Activated CD8-positive, alpha-beta T cell treated with anti-CD3 and anti-CD28 coated beads for 36 hours (primary cell): ENCODE measurements at regions not wholly inside any gene's neighbourhood (a gene's known extent, or its start where the extent isn't known, plus 50 kb on each side); places are given as distances from the start of the nearest gene placed in this dataset.
"Not testable (repeated sequence)": the region's sequence is repeated elsewhere in the genome, so short reads cannot be mapped to it uniquely, and the experiment has no call there.

Source experiments
- ATAC-seq: fragments of 200-7000 bp; cut with Tn5 transposase; one replicate; pipeline ENCODE4 v1.10.0; 2021; ENCODE audit warnings: mild to moderate bottlenecking, moderate library complexity
- CTCF ChIA-PET: fragments of 350-600 bp; sonication (Branson Sonifier 250); formaldehyde crosslinking; loops from one replicate; lab custom pipeline; 2021; ENCODE audit warnings: antibody characterized with exemption; lab: Charles Lee
- POLR2A ChIA-PET: fragments of 350-600 bp; sonication (Branson Sonifier 250); formaldehyde crosslinking; loops from one replicate; lab custom pipeline; 2021; ENCODE audit warnings: antibody characterized with exemption; lab: Charles Lee
- DNase-seq: peaks from one replicate; pipeline ENCODE4 v3.0.0-alpha.2; 2020
- H3K27ac Mint-ChIP-seq: one replicate; pipeline ENCODE4 v1.8.0; 2021; ENCODE audit warnings: mild to moderate bottlenecking, mixed read lengths
- H3K27me3 Mint-ChIP-seq: one replicate; pipeline ENCODE4 v1.8.0; 2021; ENCODE audit warnings: mixed read lengths
- H3K36me3 Mint-ChIP-seq: one replicate; pipeline ENCODE4 v1.8.0; 2021; ENCODE audit warnings: low read depth, mixed read lengths
- H3K4me1 Mint-ChIP-seq: one replicate; pipeline ENCODE4 v1.8.0; 2021; ENCODE audit warnings: low read depth, mixed read lengths
- H3K4me3 Mint-ChIP-seq: one replicate; pipeline ENCODE4 v1.8.0; 2021; ENCODE audit warnings: mild to moderate bottlenecking, moderate library complexity, mixed read lengths
- H3K9me3 Mint-ChIP-seq: one replicate; pipeline ENCODE4 v1.8.0; 2021; ENCODE audit warnings: mixed read lengths
- intact Hi-C: fragments of 100-400 bp; cut with micrococcal nuclease; formaldehyde crosslinking; loops from one replicate; pipeline ENCODE4 v1.10.0; 2022
- TF ChIP-seq, protein P1 (sequence below): fragments of 200-600 bp; IDR thresholded peaks from one replicate; pipeline ENCODE4 v1.8.0; 2022; ENCODE audit warnings: antibody characterized with exemption, mild to moderate bottlenecking

DNA sequence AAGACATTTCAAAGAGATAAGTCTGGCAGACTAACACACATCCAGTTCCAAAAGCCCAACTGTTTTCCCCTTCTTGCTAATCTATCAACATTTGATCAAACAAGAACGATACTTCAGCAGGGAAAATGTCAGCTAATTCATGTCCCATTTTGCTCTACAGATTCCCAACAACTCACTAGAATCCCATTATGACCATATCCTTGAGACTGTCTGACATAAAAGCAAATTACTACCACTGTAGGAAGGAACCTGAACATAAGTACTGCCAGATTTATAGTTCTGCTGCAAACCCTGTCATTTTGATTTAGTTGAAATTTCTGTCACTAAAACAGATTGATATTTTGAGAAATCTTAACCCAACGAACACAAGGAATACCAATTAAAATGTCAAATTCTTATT lies 193.0 kb upstream of the REG3G start:
- TF ChIP-seq, protein P1, sequence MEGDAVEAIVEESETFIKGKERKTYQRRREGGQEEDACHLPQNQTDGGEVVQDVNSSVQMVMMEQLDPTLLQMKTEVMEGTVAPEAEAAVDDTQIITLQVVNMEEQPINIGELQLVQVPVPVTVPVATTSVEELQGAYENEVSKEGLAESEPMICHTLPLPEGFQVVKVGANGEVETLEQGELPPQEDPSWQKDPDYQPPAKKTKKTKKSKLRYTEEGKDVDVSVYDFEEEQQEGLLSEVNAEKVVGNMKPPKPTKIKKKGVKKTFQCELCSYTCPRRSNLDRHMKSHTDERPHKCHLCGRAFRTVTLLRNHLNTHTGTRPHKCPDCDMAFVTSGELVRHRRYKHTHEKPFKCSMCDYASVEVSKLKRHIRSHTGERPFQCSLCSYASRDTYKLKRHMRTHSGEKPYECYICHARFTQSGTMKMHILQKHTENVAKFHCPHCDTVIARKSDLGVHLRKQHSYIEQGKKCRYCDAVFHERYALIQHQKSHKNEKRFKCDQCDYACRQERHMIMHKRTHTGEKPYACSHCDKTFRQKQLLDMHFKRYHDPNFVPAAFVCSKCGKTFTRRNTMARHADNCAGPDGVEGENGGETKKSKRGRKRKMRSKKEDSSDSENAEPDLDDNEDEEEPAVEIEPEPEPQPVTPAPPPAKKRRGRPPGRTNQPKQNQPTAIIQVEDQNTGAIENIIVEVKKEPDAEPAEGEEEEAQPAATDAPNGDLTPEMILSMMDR, result no peak
- CTCF ChIA-PET, result no interaction called here
- DNase-seq, result no peak
- intact Hi-C loops, result no loop called here
- no peak overlapping the region for H3K4me3 Mint-ChIP-seq
- no peak for ATAC-seq
- no peak overlapping the region for H3K27ac Mint-ChIP-seq
- no peaks in the 10 kb centered on the region for H3K4me1 Mint-ChIP-seq
- no peaks in the 10 kb centered on the region for H3K36me3 Mint-ChIP-seq
- H3K9me3 Mint-ChIP-seq, result peaks cover 1% of the 10 kb centered on the region
- no peaks in the 10 kb centered on the region for H3K27me3 Mint-ChIP-seq
- POLR2A ChIA-PET, result no interaction called here

GRCh38 chr2:78839259-78839658 lies 186.2 kb upstream of the REG3G start:
- TF ChIP-seq, protein P1, result no peak
- ATAC-seq, result no peak
- no peak overlapping the region for H3K4me3 Mint-ChIP-seq
- no peak overlapping the region for H3K27ac Mint-ChIP-seq
- intact Hi-C loops, result no loop called here
- DNase-seq, result no peak
- H3K36me3 Mint-ChIP-seq, result no peaks in the 10 kb centered on the region
- POLR2A ChIA-PET, result no interaction called here
- H3K4me1 Mint-ChIP-seq, result no peaks in the 10 kb centered on the region
- H3K27me3 Mint-ChIP-seq, result no peaks in the 10 kb centered on the region
- H3K9me3 Mint-ChIP-seq, result peaks cover 7% of the 10 kb centered on the region
- CTCF ChIA-PET, result no interaction called here

DNA sequence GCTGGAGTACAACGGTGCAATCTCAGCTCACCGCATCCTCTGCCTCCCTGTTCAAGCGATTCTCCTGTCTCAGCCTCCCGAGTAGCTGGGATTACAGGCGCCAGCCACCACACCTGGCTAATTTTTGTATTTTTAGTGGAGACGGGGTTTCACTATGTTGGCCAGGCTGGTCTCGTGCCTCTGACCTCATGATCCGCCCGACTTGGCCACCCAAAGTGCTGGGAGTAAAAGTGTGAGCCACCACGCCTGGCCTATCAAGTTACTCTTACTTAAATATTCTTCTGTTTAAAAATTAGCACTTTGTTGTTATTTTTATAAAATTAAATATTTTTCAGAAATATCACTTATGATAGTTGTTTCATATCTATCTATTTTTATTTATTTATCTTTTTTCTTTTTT lies 185.2 kb upstream of the REG3G start:
- H3K36me3 Mint-ChIP-seq, H3K4me1 Mint-ChIP-seq, intact Hi-C loops, ATAC-seq, DNase-seq, H3K9me3 Mint-ChIP-seq, POLR2A ChIA-PET, CTCF ChIA-PET, H3K4me3 Mint-ChIP-seq, H3K27me3 Mint-ChIP-seq, H3K27ac Mint-ChIP-seq: not testable (repeated sequence)

DNA sequence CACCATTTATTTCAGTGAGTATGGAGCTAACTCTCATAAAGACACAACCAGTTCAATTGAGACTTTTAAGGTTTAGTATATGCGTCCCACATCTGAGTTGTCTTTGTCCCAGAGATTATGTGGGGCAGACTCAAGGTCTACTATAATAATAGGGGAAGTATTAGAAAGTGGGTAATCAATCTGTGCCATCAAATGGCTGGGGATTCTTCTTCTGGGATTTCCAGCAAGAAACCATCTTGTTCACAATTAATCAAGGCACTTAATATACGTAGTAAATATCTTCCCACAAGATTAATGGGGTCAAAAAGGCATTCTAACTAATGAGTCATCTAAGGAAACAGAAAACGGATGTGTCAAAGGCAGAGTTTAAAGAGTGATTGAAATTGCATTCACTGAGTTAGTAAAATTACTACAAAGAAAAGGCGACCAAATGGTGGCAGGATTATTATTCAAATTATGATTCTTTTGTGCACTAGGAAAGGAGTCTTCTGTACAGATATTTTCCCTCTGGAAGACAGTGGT lies 179.8 kb upstream of the REG3G start:
- no peaks in the 10 kb centered on the region for H3K36me3 Mint-ChIP-seq
- DNase-seq, result no peak
- peaks cover 15% of the 10 kb centered on the region for H3K9me3 Mint-ChIP-seq
- no peaks in the 10 kb centered on the region for H3K4me1 Mint-ChIP-seq
- ChIA-PET CTCF (no interaction called here), POLR2A (no interaction called here)
- H3K27me3 Mint-ChIP-seq, result no peaks in the 10 kb centered on the region
- no peak overlapping the region for H3K27ac Mint-ChIP-seq
- no peak for ATAC-seq
- intact Hi-C loops, result no loop called here
- H3K4me3 Mint-ChIP-seq, result no peak overlapping the region
- TF ChIP-seq, protein P1, result no peak

DNA sequence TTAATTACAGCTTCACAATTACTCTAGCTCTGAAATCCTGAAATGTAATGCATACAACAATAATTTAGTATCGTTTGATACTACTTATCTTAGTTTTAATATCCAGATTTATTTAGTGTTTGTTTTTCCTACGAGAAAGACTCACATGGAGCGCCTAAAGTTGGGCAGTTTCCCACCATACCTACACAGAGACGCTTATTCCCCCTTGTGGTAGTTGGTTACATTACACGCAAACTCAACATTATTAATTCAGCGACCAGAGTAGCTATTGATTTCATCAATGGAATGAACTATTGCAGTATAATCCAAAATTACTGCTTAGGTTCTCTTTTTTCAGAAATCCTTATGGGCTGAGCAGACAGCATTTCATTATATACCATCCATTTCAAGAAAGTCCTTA lies 164.0 kb upstream of the REG3G start:
- intact Hi-C loops, result no loop called here
- no peak overlapping the region for H3K4me3 Mint-ChIP-seq
- no peak for ATAC-seq
- no peaks in the 10 kb centered on the region for H3K27me3 Mint-ChIP-seq
- no peak overlapping the region for H3K27ac Mint-ChIP-seq
- H3K4me1 Mint-ChIP-seq, result no peaks in the 10 kb centered on the region
- DNase-seq, result no peak
- ChIA-PET POLR2A (interaction anchor here (0.6 kb wide), 1 partner anchor 74 kb away, joined by 3 read pairs; no protein-coding TSS in a partner anchor), CTCF (no interaction called here)
- TF ChIP-seq, protein P1, result peak; percentile 38
- H3K9me3 Mint-ChIP-seq, result peaks cover 8% of the 10 kb centered on the region
- no peaks in the 10 kb centered on the region for H3K36me3 Mint-ChIP-seq

DNA sequence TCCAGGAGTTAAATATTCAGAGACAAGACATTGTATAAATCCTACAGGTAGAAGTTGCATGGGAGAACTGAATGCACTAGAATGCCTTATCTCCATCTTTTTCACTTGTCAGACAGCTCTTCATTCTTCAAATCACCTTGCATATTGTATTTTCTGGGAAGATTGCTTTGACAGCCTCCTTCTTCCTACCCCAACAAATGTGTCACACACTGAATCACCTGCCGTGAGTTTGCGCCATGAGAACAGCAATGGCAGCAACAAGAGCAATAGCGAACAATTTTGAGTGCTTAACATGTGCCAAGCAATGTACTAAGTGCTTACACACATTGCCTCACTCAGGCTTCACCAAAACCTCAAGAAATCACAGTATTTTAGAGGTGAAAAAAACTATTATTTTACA lies 161.3 kb upstream of the REG3G start:
- Mint-ChIP-seq H3K27me3 (no peaks in the 10 kb centered on the region), H3K4me1 (no peaks in the 10 kb centered on the region), H3K36me3 (no peaks in the 10 kb centered on the region), H3K27ac (no peak overlapping the region), H3K4me3 (no peak overlapping the region), H3K9me3 (peaks cover 7% of the 10 kb centered on the region)
- no peak for DNase-seq
- POLR2A ChIA-PET, result no interaction called here
- TF ChIP-seq, protein P1, result no peak
- intact Hi-C loops, result no loop called here
- ATAC-seq, result no peak
- CTCF ChIA-PET, result no interaction called here
